ENCODE measurements at regions not wholly inside any gene's neighbourhood (a gene's known extent, or its start where the extent isn't known, plus 50 kb on each side); places are given as distances from the start of the nearest gene placed in this dataset.
A peak's percentile ranks its signal among the peaks of the same experiment; 100 is the strongest.

DNA sequence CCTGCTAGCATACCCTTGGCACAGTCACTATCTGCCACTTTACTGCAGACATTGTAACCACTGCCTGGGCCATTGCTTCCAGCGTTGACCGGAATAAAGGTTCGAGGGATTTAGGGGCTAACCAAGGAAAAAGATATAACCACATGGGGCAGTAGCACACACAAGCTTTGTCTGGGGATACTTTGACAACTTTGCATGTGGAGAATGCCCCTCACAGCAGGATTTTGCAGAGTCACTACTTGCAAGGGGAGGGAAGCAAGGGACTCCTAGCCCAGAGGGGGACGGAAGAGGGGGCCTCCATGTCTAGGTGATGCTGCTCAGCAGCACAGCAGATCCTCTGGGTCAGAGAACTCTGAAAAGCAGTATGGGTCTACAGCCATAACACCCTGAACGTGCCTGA lies 138.7 kb downstream of the SPP2 start (continued):
- TF ChIP-seq ZNF557 (CRISPR knock-in tag; IDR thresholded peaks at IDR 0.05) (no peak), KDM3A (CRISPR knock-in tag; IDR thresholded peaks at IDR 0.05; ENCODE audit: low read depth) (no peak), ZBTB21 (CRISPR knock-in tag; IDR thresholded peaks at IDR 0.05) (no peak)

DNA sequence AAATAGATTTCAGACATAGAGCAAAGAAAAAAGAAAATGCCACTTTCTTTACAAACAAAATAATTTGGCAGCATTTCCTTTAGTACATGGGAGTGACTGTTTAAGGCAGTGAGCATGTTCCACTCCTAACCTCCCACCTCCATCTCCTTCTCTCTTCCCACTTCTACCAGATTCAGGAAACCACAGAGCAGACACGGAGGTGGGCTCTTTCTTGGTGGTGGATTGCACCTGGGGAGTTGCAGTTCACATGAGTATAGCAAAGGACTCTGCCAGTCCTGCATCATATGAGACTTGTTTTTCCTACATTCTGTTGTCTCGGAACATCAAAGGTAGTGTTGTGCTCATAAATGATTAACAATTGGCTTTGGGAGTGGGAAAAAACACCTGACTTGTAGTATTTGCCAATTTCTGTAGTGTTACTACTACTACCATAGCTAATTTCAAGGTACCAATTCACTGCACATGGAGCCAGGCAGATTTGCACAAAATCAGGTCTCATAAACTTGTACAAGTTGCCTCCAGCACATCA lies 137.2 kb downstream of the SPP2 start:
- CTCF ChIA-PET (ENCODE audit: low intra/inter-chr PET ratio, low total read pairs) = no interaction called here
- ATAC-seq = no peak
- intact Hi-C loops (cut with micrococcal nuclease; ENCODE audit: unreplicated experiment) (no loop called here), in situ Hi-C loops (cut with HindIII; ENCODE audit: extremely low pct_ligation_motif_present, low pct_unique_long_range_greater_than_20kb) (no loop called here)
- Histone ChIP-seq H3K4me2 (ENCODE audit: low read depth, low read length) (no peak overlapping the region), H3K4me1 (ENCODE audit: insufficient read depth, low read length) (no peaks in the 10 kb centered on the region), H3K27me3 (ENCODE audit: control insufficient read depth in 1 of 2, insufficient read depth in 2 of 2, low read length in 2 of 2) (peaks cover 0 to 7% of the 10 kb centered on the region in 2 experiments; a peak in 2 of 5 replicates), H3K36me3 (replicated peaks in 1 of 2; ENCODE audit: control insufficient read depth in 1 of 2, insufficient read depth in 2 of 2, low read length in 2 of 2) (no peaks in the 10 kb centered on the region), H3K4me3 (replicated peaks in 1 of 3; ENCODE audit: insufficient read depth in 1 of 3, low read depth in 2 of 3, low read length in 3 of 3) (no peak overlapping the region), H3K9me3 (ENCODE audit: low read length) (no peaks in the 10 kb centered on the region), H3K79me2 (ENCODE audit: insufficient read depth, low read length) (no peaks in the 10 kb centered on the region), H3K9ac (ENCODE audit: insufficient read depth, low read depth, low read length) (no peak overlapping the region), H2AFZ (ENCODE audit: low read length) (no peak overlapping the region), H3K27ac (ENCODE audit: extremely low read length, insufficient read depth, low read length) (no peak overlapping the region), H4K20me1 (ENCODE audit: insufficient read depth, low read length) (no peaks in the 10 kb centered on the region)
- no peak for FAIRE-seq
- no peak for TF ChIP-seq KAT7 (CRISPR knock-in tag; IDR thresholded peaks at IDR 0.05; ENCODE audit: borderline replicate concordance)
- TF ChIP-seq, protein P1, sequence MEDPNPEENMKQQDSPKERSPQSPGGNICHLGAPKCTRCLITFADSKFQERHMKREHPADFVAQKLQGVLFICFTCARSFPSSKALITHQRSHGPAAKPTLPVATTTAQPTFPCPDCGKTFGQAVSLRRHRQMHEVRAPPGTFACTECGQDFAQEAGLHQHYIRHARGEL (CRISPR knock-in tag; IDR thresholded peaks at IDR 0.05) = no peak
- TF ChIP-seq RCOR2 (CRISPR knock-in tag; IDR thresholded peaks at IDR 0.05) = no peak
- no TSS peak for BruUV-seq (replicated peaks)
- WGBS (ENCODE audit: low lambda C conversion rate) = 0% methylated on average over 2 of the region's 2 CpGs
- POLR2A ChIA-PET = no interaction called here
- no peak for DNase-seq (ENCODE audit: low spot score)

DNA sequence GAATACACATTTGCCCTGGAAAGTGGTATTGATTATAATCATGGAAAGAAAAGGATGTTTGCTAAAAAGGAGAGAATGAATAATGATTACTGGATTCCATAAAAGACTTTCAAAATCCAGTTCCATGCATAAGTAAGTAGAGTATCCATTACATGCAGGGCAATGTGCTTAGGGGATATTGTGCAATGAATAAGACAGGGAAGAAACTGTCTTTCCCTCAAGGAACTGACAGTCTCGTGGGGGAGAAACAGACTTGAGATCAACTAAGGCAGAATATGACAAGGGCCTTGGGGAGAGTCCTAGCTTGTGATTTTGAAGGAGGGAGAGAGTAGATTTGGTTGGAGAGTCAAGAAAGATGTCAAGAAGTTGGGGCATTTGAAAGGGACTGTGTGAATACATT lies 130.6 kb downstream of the SPP2 start:
- Histone ChIP-seq H3K27ac (ENCODE audit: extremely low read length, insufficient read depth, low read length) (no peak overlapping the region), H3K36me3 (replicated peaks in 1 of 2; ENCODE audit: control insufficient read depth in 1 of 2, insufficient read depth in 2 of 2, low read length in 2 of 2) (no peaks in the 10 kb centered on the region), H3K9me3 (ENCODE audit: low read length) (no peaks in the 10 kb centered on the region), H3K79me2 (ENCODE audit: insufficient read depth, low read length) (no peaks in the 10 kb centered on the region), H4K20me1 (ENCODE audit: insufficient read depth, low read length) (no peaks in the 10 kb centered on the region), H3K4me1 (ENCODE audit: insufficient read depth, low read length) (no peaks in the 10 kb centered on the region), H3K4me2 (ENCODE audit: low read depth, low read length) (no peak overlapping the region), H3K9ac (ENCODE audit: insufficient read depth, low read depth, low read length) (no peak overlapping the region), H3K4me3 (replicated peaks in 1 of 3; ENCODE audit: insufficient read depth in 1 of 3, low read depth in 2 of 3, low read length in 3 of 3) (no peak overlapping the region), H2AFZ (ENCODE audit: low read length) (no peak overlapping the region), H3K27me3 (ENCODE audit: control insufficient read depth in 1 of 2, insufficient read depth in 2 of 2, low read length in 2 of 2) (peaks cover 0 to 13% of the 10 kb centered on the region in 2 experiments; a peak in 1 of 5 replicates)
- DNase-seq (ENCODE audit: low spot score) (no peak), FAIRE-seq (no peak), ATAC-seq (no peak)
- WGBS (ENCODE audit: low lambda C conversion rate) = 0% methylated on average over 1 of the region's 1 CpG
- no TSS peak for BruUV-seq (replicated peaks)
- in situ Hi-C loops (cut with HindIII; ENCODE audit: extremely low pct_ligation_motif_present, low pct_unique_long_range_greater_than_20kb) = no loop called here
- peak; percentile 55; the same call in 1 of the 2 replicates for TF ChIP-seq CEBPB (IDR thresholded peaks at IDR 0.05; ENCODE audit: borderline replicate concordance, low read depth, low read length)
- no peak for TF ChIP-seq SNAPC2 (CRISPR knock-in tag; IDR thresholded peaks at IDR 0.05)
- POLR2A ChIA-PET = no interaction called here
- intact Hi-C loops (cut with micrococcal nuclease; ENCODE audit: unreplicated experiment) = no loop called here
- CTCF ChIA-PET (ENCODE audit: low intra/inter-chr PET ratio, low total read pairs) = no interaction called here

All from HepG2 (cell line).